Testis (tissue), 2 donors: ENCODE measurements at regions not wholly inside any gene's neighbourhood (a gene's known extent, or its start where the extent isn't known, plus 50 kb on each side); places are given as distances from the start of the nearest gene placed in this dataset.

Experiments
- DNase-seq: peaks from one replicate; pipeline ENCODE4 v3.0.0-alpha.2; 2019
- H3K27ac ChIP-seq, 2 donors: fragments of 200-600 bp; sonication (generic); one replicate each; pipeline ENCODE4 v1.5.1; 2019
- H3K27me3 ChIP-seq: fragments of 200-600 bp; sonication (generic); one replicate; pipeline ENCODE4 v1.5.1; 2019
- H3K36me3 ChIP-seq: fragments of 200-600 bp; sonication (generic); one replicate; pipeline ENCODE4 v1.5.1; 2017; ENCODE audit warnings: low read depth; ENCODE audit errors: missing control alignments
- H3K4me1 ChIP-seq: fragments of 200-600 bp; sonication (generic); one replicate; pipeline ENCODE4 v1.5.1; 2019
- H3K4me3 ChIP-seq, 2 donors: fragments of 200-600 bp; sonication (generic); one replicate each; pipeline ENCODE4 v1.5.1; 2017 to 2019
- H3K9me3 ChIP-seq: fragments of 200-600 bp; sonication (generic); one replicate; pipeline ENCODE4 v1.5.1; 2017
- POLR2A ChIP-seq: fragments of 450-650 bp; IDR thresholded peaks from one replicate; pipeline ENCODE4 v1.6.1; 2017; ENCODE audit warnings: antibody characterized with exemption, mild to moderate bottlenecking, moderate library complexity
- WGBS, 2 donors: methylation state at CpG; one replicate each; pipeline ENCODE4 v1.1.5; 2018; 5-methylcytosine and 5-hydroxymethylcytosine counted together
- intact Hi-C: fragments of 100-400 bp; cut with DNase I; formaldehyde crosslinking; loops from one replicate; pipeline ENCODE4 v1.15.1; 2023; ENCODE audit warnings: low total_unique reads
- TF ChIP-seq, protein P1 (sequence below), 3 experiments: fragments of 450-650 bp in 2 of 3; fragments of 200-600 bp in 1 of 3; sonication (generic) in 1 of 3; IDR thresholded peaks; one replicate each; pipeline ENCODE4 v1.5.1; 2016 to 2019; ENCODE audit warnings: antibody characterized with exemption in 3 of 3, mild to moderate bottlenecking in 2 of 3, moderate library complexity in 1 of 3

DNA sequence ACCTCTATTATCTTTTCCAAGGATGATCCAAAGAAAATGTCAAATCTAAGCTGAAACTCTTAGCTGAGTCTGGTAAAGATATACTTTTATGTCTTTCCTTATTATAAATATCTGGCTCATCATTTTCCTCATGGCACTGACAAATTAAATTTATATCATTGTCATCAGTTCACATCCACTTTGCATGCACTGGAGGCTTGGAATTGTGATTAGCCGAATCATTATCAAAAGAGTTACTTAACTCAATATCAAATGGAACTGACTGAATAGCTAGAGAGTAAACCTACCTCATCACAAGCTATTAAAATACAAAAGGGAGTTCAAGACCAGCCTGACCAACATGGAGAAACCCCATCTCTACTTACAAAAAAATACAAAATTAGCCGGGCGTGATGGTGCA lies 713.9 kb upstream of the MARCKS start:
- no peak overlapping the region for H3K27ac ChIP-seq
- H3K4me3 ChIP-seq, result no peak overlapping the region
- 94 to 96% methylated on average over 3 of the region's 3 CpGs for WGBS, 2 donors
- no peaks in the 10 kb centered on the region for H3K36me3 ChIP-seq
- H3K9me3 ChIP-seq, result no peaks in the 10 kb centered on the region
- no peaks in the 10 kb centered on the region for H3K4me1 ChIP-seq
- intact Hi-C loops, result no loop called here
- TF ChIP-seq, protein P1, sequence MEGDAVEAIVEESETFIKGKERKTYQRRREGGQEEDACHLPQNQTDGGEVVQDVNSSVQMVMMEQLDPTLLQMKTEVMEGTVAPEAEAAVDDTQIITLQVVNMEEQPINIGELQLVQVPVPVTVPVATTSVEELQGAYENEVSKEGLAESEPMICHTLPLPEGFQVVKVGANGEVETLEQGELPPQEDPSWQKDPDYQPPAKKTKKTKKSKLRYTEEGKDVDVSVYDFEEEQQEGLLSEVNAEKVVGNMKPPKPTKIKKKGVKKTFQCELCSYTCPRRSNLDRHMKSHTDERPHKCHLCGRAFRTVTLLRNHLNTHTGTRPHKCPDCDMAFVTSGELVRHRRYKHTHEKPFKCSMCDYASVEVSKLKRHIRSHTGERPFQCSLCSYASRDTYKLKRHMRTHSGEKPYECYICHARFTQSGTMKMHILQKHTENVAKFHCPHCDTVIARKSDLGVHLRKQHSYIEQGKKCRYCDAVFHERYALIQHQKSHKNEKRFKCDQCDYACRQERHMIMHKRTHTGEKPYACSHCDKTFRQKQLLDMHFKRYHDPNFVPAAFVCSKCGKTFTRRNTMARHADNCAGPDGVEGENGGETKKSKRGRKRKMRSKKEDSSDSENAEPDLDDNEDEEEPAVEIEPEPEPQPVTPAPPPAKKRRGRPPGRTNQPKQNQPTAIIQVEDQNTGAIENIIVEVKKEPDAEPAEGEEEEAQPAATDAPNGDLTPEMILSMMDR (IDR thresholded peaks at IDR 0.05), result no peak
- no peak for TF ChIP-seq POLR2A
- H3K27me3 ChIP-seq, result no peaks in the 10 kb centered on the region
- DNase-seq, result no peak

DNA sequence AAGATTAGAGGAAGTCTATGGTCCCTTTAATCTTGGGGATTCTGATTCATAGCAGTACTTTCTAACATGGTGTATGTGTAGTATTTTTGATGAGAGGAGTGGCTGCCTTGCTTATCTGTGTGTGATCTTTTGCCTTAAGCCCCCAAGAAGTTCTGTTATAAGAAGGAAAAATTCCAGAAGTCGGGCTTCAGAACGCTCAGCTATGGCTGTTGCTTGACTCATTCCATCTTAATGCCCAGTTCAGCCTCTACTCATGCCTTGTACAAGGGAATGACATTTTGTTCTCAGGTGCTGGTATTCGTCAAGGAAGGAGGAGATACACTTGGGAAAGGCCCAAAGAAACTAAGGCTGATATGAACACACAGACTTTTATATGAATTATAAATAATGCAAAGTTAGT lies 713.0 kb upstream of the MARCKS start:
- TF ChIP-seq, protein P1 (IDR thresholded peaks at IDR 0.05), result no peak
- TF ChIP-seq POLR2A, result no peak
- Histone ChIP-seq H3K36me3 (no peaks in the 10 kb centered on the region), H3K4me3 (no peak overlapping the region), H3K9me3 (no peaks in the 10 kb centered on the region), H3K4me1 (no peaks in the 10 kb centered on the region), H3K27ac (no peak overlapping the region), H3K27me3 (no peaks in the 10 kb centered on the region)
- 85% methylated on average over 3 of the region's 3 CpGs for WGBS, 2 donors
- DNase-seq, result no peak
- intact Hi-C loops, result no loop called here

DNA sequence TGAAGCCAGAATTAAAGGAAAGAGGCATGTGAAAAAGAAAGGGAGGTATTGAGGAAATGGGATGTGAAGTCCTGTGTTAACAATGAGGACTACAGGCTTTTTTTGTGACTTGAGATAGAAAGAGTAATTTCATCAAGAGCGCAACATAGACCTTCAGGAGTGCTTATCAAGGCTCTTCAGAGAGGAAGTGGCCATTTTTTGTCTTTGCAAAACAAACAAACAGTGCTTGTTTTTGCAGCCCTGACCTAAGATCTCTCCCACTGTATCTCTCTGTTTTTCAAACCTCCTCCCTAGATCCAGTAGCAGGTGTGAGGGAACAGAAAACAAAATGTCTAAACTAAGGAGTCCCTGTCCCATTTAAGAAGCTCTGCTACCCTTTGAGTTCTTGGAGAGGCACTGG lies 710.3 kb upstream of the MARCKS start:
- H3K27ac ChIP-seq, result no peak overlapping the region
- DNase-seq, result no peak
- no peaks in the 10 kb centered on the region for H3K36me3 ChIP-seq
- WGBS, 2 donors, result 54 to 65% methylated on average over 1 of the region's 1 CpG
- no peaks in the 10 kb centered on the region for H3K9me3 ChIP-seq
- intact Hi-C loops, result no loop called here
- no peaks in the 10 kb centered on the region for H3K4me1 ChIP-seq
- no peaks in the 10 kb centered on the region for H3K27me3 ChIP-seq
- TF ChIP-seq, protein P1 (IDR thresholded peaks at IDR 0.05), result no peak
- no peak for TF ChIP-seq POLR2A
- H3K4me3 ChIP-seq, result no peak overlapping the region

DNA sequence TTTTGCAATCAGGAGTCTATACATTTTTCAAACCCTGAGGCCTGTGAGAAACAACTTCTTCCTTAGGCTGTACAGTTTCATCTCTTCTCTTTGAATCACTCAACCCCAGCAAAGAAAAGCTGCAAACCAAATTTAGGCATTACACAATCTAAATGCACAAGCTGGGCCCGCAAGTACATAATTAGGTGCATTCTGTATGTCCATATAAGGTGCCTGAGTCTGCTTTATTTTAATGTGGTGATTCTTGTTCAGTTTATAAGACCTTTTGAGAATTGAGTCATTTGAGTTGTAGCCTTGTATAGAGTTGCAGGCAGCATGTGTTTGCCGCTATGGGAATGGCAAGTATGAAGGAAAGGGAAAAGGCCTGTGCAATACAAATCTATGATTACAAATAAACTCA lies 709.6 kb upstream of the MARCKS start:
- intact Hi-C loops, result no loop called here
- Histone ChIP-seq H3K4me1 (no peaks in the 10 kb centered on the region), H3K27me3 (no peaks in the 10 kb centered on the region), H3K4me3 (no peak overlapping the region), H3K9me3 (no peaks in the 10 kb centered on the region), H3K27ac (no peak overlapping the region), H3K36me3 (no peaks in the 10 kb centered on the region)
- WGBS, 2 donors, result 89 to 100% methylated on average over 2 of the region's 2 CpGs
- no peak for TF ChIP-seq POLR2A
- TF ChIP-seq, protein P1 (IDR thresholded peaks at IDR 0.05), result no peak
- DNase-seq, result no peak

DNA sequence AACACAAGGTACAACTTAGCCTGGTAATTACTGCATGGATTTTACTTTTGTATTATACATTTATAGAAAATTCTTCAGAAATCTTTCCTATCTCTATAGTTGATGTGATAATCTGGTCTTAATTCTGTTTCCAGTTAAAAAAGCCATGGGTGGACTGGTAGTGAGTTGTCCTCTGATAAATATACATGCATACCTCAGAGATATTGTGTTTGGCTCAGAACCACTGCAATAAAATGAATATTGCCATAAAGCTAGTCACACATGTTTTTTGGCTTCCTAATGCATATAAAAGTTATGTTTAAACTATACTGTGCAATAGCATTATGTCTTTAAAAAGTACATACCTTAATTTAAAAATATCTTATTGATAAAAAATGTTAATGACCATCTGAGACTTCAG lies 708.6 kb upstream of the MARCKS start:
- no peak for DNase-seq
- no peaks in the 10 kb centered on the region for H3K36me3 ChIP-seq
- no peak overlapping the region for H3K27ac ChIP-seq
- no peaks in the 10 kb centered on the region for H3K27me3 ChIP-seq
- intact Hi-C loops, result no loop called here
- H3K9me3 ChIP-seq, result no peaks in the 10 kb centered on the region
- TF ChIP-seq, protein P1 (IDR thresholded peaks at IDR 0.05), result no peak
- TF ChIP-seq POLR2A, result no peak
- H3K4me3 ChIP-seq, result no peak overlapping the region
- no peaks in the 10 kb centered on the region for H3K4me1 ChIP-seq
